Vagina (tissue), 2 donors: ENCODE measurements at regions not wholly inside any gene's neighbourhood (a gene's known extent, or its start where the extent isn't known, plus 50 kb on each side); places are given as distances from the start of the nearest gene placed in this dataset.

Experiments used
- DNase-seq, 2 donors: peaks; one replicate each; pipeline ENCODE4 v3.0.0-alpha.2; 2017; ENCODE audit errors: extremely low spot score in 2 of 2
- H3K27ac ChIP-seq: fragments of 200-600 bp; sonication (generic); one replicate; pipeline ENCODE4 v1.5.1; 2019
- H3K27me3 ChIP-seq: fragments of 200-600 bp; sonication (generic); one replicate; pipeline ENCODE4 v1.5.1; 2019
- H3K36me3 ChIP-seq, 2 donors: fragments of 200-600 bp; sonication (generic); one replicate each; pipeline ENCODE4 v1.5.1; 2017 to 2019
- H3K4me1 ChIP-seq: fragments of 200-600 bp; sonication (generic); one replicate; pipeline ENCODE4 v1.5.1; 2019
- H3K4me3 ChIP-seq, 2 donors: fragments of 200-600 bp; sonication (generic); 1 replicate in 1 of 2; 2 replicates in 1 of 2; pipeline ENCODE4 v1.5.1; 2016 to 2019
- H3K9me3 ChIP-seq: fragments of 200-600 bp; sonication (generic); one replicate; pipeline ENCODE4 v1.5.1; 2019
- POLR2A ChIP-seq, 2 donors: fragments of 450-650 bp; IDR thresholded peaks; one replicate each; pipeline ENCODE4 v1.6.1; 2017; ENCODE audit warnings: antibody characterized with exemption in 2 of 2, mild to moderate bottlenecking in 2 of 2, moderate library complexity in 2 of 2
- POLR2AphosphoS5 ChIP-seq, 2 donors: sonication (generic); formaldehyde crosslinking; IDR thresholded peaks; one replicate each; pipeline ENCODE4 v1.9.0; 2017; ENCODE audit warnings: antibody characterized with exemption in 2 of 2, mild to moderate bottlenecking in 2 of 2, low read depth in 1 of 2; ENCODE audit not compliant: insufficient read depth in 1 of 2
- intact Hi-C: fragments of 100-400 bp; cut with DNase I; formaldehyde crosslinking; loops from one replicate; pipeline ENCODE4 v1.15.1; 2023
- TF ChIP-seq, protein P1 (sequence below), 3 experiments: fragments of 450-650 bp in 2 of 3; fragments of 200-600 bp in 1 of 3; sonication (generic) in 1 of 3; IDR thresholded peaks; one replicate each; pipeline ENCODE4 v1.5.1; 2017 to 2019; ENCODE audit warnings: antibody characterized with exemption in 3 of 3, mild to moderate bottlenecking in 2 of 3, moderate library complexity in 2 of 3

DNA sequence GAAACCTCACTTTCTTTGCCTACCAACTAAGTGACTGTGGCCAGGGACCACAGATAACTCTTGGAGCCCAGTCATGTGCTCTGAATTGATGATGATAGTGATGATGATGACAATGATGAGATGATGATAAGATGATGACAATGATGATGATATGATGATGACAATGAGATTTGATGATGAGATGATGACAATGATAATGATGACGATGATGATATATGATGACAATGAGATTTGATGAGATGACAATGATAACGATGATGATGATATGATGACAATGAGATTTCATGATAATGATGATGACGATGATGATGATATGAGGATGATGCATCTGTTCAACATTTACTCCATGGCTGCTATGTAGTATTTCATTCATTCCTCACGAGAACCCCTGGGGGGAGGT is 213.0 kb downstream of the ERCC6L2 start:
- Histone ChIP-seq H3K4me3 (no peak overlapping the region), H3K27ac (no peak overlapping the region), H3K9me3 (no peaks in the 10 kb centered on the region), H3K27me3 (no peaks in the 10 kb centered on the region), H3K36me3 (no peaks in the 10 kb centered on the region), H3K4me1 (no peaks in the 10 kb centered on the region)
- intact Hi-C loops: no loop called here
- TF ChIP-seq POLR2A (IDR thresholded peaks at IDR 0.05) (no peak), POLR2AphosphoS5 (IDR thresholded peaks at IDR 0.05; ENCODE audit: insufficient read depth in 1 of 2, low read depth in 1 of 2) (no peak)
- TF ChIP-seq, protein P1, sequence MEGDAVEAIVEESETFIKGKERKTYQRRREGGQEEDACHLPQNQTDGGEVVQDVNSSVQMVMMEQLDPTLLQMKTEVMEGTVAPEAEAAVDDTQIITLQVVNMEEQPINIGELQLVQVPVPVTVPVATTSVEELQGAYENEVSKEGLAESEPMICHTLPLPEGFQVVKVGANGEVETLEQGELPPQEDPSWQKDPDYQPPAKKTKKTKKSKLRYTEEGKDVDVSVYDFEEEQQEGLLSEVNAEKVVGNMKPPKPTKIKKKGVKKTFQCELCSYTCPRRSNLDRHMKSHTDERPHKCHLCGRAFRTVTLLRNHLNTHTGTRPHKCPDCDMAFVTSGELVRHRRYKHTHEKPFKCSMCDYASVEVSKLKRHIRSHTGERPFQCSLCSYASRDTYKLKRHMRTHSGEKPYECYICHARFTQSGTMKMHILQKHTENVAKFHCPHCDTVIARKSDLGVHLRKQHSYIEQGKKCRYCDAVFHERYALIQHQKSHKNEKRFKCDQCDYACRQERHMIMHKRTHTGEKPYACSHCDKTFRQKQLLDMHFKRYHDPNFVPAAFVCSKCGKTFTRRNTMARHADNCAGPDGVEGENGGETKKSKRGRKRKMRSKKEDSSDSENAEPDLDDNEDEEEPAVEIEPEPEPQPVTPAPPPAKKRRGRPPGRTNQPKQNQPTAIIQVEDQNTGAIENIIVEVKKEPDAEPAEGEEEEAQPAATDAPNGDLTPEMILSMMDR (IDR thresholded peaks at IDR 0.05): no peak
- no peak for DNase-seq

DNA sequence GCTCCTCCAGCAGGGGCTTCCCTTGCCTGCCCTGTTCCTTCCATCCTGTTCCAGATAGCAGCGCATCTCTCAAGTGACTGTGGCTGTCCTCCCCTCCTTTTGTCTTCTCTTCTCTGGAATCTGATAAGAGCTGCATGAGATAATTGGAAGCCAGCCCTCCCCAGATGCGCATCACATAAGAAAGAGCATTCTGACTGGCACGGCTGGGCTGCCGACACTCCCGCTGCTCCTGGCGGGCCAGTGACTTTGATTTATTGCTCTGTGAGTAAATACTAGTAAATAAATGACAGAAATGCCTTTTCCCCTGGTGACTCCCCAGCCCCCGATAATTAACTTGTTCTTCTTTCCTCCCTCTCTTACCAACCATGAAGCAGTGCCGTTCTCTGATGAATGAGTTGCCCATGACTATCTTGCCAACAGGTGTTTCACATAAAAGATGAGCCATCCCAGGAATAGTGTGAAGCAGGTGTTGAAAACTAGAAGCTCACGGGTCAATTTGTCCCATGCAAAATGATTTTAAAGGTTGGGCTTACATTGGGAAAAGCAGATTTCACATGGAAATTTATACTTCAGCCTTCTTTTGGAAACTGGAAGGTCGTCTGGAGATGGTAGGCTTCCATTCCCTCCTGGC is 212.3 kb downstream of the ERCC6L2 start:
- no peak for DNase-seq
- Histone ChIP-seq H3K27ac (no peak overlapping the region), H3K4me3 (no peak overlapping the region), H3K36me3 (no peaks in the 10 kb centered on the region), H3K4me1 (no peaks in the 10 kb centered on the region), H3K9me3 (no peaks in the 10 kb centered on the region), H3K27me3 (no peaks in the 10 kb centered on the region)
- TF ChIP-seq, protein P1 (IDR thresholded peaks at IDR 0.05): no peak
- TF ChIP-seq POLR2A (IDR thresholded peaks at IDR 0.05) (no peak), POLR2AphosphoS5 (IDR thresholded peaks at IDR 0.05; ENCODE audit: insufficient read depth in 1 of 2, low read depth in 1 of 2) (no peak)
- intact Hi-C loops: no loop called here

DNA sequence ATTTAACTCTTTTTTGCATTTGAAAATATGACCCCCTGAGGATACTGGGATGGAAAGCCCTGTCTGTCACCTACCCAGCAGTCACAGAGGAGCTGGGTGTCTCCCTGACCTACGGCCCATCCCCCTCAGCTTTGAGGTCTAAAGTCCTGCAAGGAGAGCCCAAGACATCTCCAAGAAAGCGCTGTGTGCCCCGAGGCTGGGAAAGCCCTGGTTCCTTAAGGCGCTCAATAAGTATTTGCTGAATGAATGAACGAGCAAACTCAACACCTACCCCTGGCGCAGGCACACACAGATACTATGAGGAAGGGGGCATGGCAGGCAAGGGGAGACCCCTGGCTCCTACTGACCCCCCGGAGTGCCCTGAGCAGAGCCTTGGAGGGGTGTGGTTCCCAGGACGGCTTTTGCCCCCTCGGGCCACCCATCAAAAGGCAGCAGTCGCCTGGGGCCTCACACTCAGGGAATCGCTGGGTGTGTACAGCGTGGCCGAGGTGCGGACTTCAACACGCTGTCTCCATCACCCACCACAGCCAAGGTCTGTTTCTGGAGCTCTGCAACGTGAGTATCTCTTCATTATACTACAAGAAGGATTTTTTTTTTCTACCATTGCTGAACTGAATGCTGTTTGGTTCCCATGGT is 211.6 kb downstream of the ERCC6L2 start:
- Histone ChIP-seq H3K27me3 (no peaks in the 10 kb centered on the region), H3K27ac (no peak overlapping the region), H3K4me1 (no peaks in the 10 kb centered on the region), H3K9me3 (no peaks in the 10 kb centered on the region), H3K4me3 (no peak overlapping the region), H3K36me3 (no peaks in the 10 kb centered on the region)
- intact Hi-C loops: no loop called here
- TF ChIP-seq POLR2A (IDR thresholded peaks at IDR 0.05) (no peak), POLR2AphosphoS5 (IDR thresholded peaks at IDR 0.05; ENCODE audit: insufficient read depth in 1 of 2, low read depth in 1 of 2) (no peak)
- TF ChIP-seq, protein P1 (IDR thresholded peaks at IDR 0.05): no peak
- DNase-seq: no peak

DNA sequence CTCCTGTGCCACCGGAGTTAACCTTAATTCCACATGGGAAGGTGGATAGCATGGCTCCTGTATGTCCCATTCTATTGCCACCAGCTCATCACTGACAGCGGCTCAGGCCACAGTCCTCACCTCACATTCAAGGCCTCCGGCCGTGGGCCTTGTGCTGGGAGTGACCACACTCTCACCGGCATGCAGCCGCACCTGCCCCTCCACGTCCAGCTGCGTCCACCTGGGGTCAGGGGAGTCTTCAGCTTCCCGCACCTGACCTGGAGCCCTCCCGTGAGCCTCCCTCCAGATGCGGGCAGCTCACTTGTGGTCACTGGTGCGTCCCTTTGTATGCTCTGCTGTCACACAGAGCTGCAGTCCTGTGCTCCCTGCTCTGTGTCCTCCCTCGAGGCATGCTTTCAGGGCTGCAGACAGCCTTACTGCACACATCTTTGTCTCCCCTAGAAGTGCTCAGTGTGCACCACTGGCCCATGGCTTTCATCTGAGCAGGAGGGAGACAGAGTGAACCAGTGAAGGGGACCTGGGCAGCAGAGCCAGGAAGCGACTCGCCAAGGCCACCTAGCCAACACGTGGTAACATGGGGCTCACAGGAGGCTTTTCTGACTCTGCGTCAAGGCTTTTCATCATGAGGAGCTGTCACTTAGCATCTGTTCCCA is 210.1 kb downstream of the ERCC6L2 start:
- no peak for TF ChIP-seq POLR2A (IDR thresholded peaks at IDR 0.05)
- TF ChIP-seq, protein P1 (IDR thresholded peaks at IDR 0.05): no peak
- TF ChIP-seq POLR2AphosphoS5 (IDR thresholded peaks at IDR 0.05; ENCODE audit: insufficient read depth in 1 of 2, low read depth in 1 of 2): no peak
- Histone ChIP-seq H3K9me3 (no peaks in the 10 kb centered on the region), H3K4me3 (no peak overlapping the region), H3K4me1 (no peaks in the 10 kb centered on the region), H3K36me3 (no peaks in the 10 kb centered on the region), H3K27me3 (no peaks in the 10 kb centered on the region), H3K27ac (no peak overlapping the region)
- intact Hi-C loops: no loop called here
- DNase-seq: no peak

DNA sequence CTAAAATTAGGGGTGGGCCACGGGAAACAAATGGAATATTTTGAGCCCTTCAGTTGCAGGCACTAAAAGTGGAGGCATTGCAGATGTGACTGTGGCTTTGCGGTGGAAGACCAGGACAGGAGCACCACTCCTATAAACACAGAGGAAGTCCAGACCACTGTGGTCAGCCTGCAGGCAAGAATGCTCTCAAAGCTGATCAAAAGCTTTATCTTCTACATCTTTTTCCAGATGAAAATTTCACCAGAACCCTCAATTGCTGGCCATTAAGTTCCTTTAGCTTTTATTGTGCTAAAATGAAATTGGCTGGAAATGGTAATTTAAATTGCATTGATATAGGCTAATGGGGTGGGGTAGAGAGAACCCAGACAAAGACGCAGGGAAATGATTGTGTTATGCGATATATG is 208.8 kb downstream of the ERCC6L2 start:
- TF ChIP-seq POLR2AphosphoS5 (IDR thresholded peaks at IDR 0.05; ENCODE audit: insufficient read depth in 1 of 2, low read depth in 1 of 2): no peak
- TF ChIP-seq, protein P1 (IDR thresholded peaks at IDR 0.05): no peak
- TF ChIP-seq POLR2A (IDR thresholded peaks at IDR 0.05): no peak
- Histone ChIP-seq H3K27me3 (no peaks in the 10 kb centered on the region), H3K36me3 (no peaks in the 10 kb centered on the region), H3K4me3 (no peak overlapping the region), H3K9me3 (no peaks in the 10 kb centered on the region), H3K4me1 (no peaks in the 10 kb centered on the region), H3K27ac (no peak overlapping the region)
- DNase-seq: no peak
- intact Hi-C loops: no loop called here
